Liver (tissue), 8 donors: ENCODE measurements at regions not wholly inside any gene's neighbourhood (a gene's known extent, or its start where the extent isn't known, plus 50 kb on each side); places are given as distances from the start of the nearest gene placed in this dataset.

Experiments used
- DNase-seq: peaks from one replicate; pipeline ENCODE4 v3.0.0-alpha.2; 2017; ENCODE audit warnings: low spot score
- H3K27ac ChIP-seq, 2 donors: one replicate each; pipeline ENCODE4 v1.7.0; 2013; ENCODE audit warnings: inconsistent platforms in 2 of 2, low read length in 2 of 2, control low read depth in 1 of 2, low read depth in 1 of 2, mild to moderate bottlenecking in 1 of 2
- H3K27me3 ChIP-seq, 4 donors: one replicate each; pipeline versions ENCODE4 v1.6.1 to v1.7.0; 2013; ENCODE audit warnings: low read length in 3 of 4, inconsistent platforms in 1 of 4, mild to moderate bottlenecking in 1 of 4, moderate library complexity in 1 of 4; ENCODE audit not compliant: control insufficient read depth in 4 of 4, insufficient read depth in 4 of 4
- H3K36me3 ChIP-seq, 4 donors: one replicate each; pipeline versions ENCODE4 v1.6.1 to v1.7.0; 2013; ENCODE audit warnings: low read length in 3 of 4, mild to moderate bottlenecking in 3 of 4, low read depth in 1 of 4, moderate library complexity in 1 of 4; ENCODE audit not compliant: control insufficient read depth in 4 of 4, insufficient read depth in 3 of 4
- H3K4me1 ChIP-seq, 4 donors: one replicate each; pipeline versions ENCODE4 v1.6.1 to v1.7.0; 2013; ENCODE audit warnings: low read length in 3 of 4, mild to moderate bottlenecking in 3 of 4, moderate library complexity in 1 of 4; ENCODE audit not compliant: control insufficient read depth in 4 of 4, insufficient read depth in 4 of 4
- H3K4me3 ChIP-seq, 3 donors: one replicate each; pipeline versions ENCODE4 v1.6.1 to v1.7.0; 2013; ENCODE audit warnings: low read length in 3 of 3, control low read depth in 1 of 3, low read depth in 1 of 3, mild to moderate bottlenecking in 1 of 3
- H3K9ac ChIP-seq, 2 donors: one replicate each; pipeline ENCODE4 v1.7.0; 2013; ENCODE audit warnings: low read length in 2 of 2, mild to moderate bottlenecking in 2 of 2, moderate library complexity in 2 of 2, control low read depth in 1 of 2, low read depth in 1 of 2
- H3K9me3 ChIP-seq, 4 donors: one replicate each; pipeline versions ENCODE4 v1.6.1 to v1.7.0; 2013; ENCODE audit warnings: low read length in 3 of 4; ENCODE audit not compliant: control insufficient read depth in 4 of 4
- ATF3 ChIP-seq: IDR thresholded peaks from 2 replicates; pipeline ENCODE4 v1.6.1; 2016; ENCODE audit warnings: antibody characterized with exemption
- CTCF ChIP-seq: fragments of 150-350 bp; IDR thresholded peaks from 2 replicates; pipeline ENCODE4 v1.5.1; 2017; ENCODE audit warnings: improper control_type of control experiment, low read depth, low read length; ENCODE audit not compliant: missing input control
- EGR1 ChIP-seq, 2 donors: IDR thresholded peaks; 2 replicates each; pipeline ENCODE4 v1.6.1; 2016 to 2018; ENCODE audit warnings: antibody characterized with exemption in 2 of 2, low read depth in 2 of 2
- FOXA1 ChIP-seq: IDR thresholded peaks from 2 replicates; pipeline ENCODE4 v1.6.1; 2016; ENCODE audit warnings: antibody characterized with exemption
- FOXA2 ChIP-seq: IDR thresholded peaks from 2 replicates; pipeline ENCODE4 v1.6.1; 2016; ENCODE audit warnings: antibody characterized with exemption
- GABPA ChIP-seq, 2 donors: IDR thresholded peaks in 1 of 2; conservative IDR thresholded peaks in 1 of 2; 2 replicates each; pipeline ENCODE4 v1.6.1; 2016; ENCODE audit warnings: antibody characterized with exemption in 2 of 2, mild to moderate bottlenecking in 1 of 2, moderate library complexity in 1 of 2
- HNF4A ChIP-seq, 2 donors: conservative IDR thresholded peaks; 2 replicates each; pipeline ENCODE4 v1.6.1; 2016; ENCODE audit warnings: antibody characterized with exemption in 2 of 2, mild to moderate bottlenecking in 2 of 2
- HNF4G ChIP-seq: IDR thresholded peaks from 2 replicates; pipeline ENCODE4 v1.6.1; 2016; ENCODE audit warnings: antibody characterized with exemption
- JUND ChIP-seq, 2 donors: IDR thresholded peaks; 2 replicates each; pipeline ENCODE4 v1.6.1; 2016; ENCODE audit warnings: antibody characterized with exemption in 2 of 2
- MAX ChIP-seq: IDR thresholded peaks from 2 replicates; pipeline ENCODE4 v1.6.1; 2016; ENCODE audit warnings: antibody characterized with exemption
- NR2F2 ChIP-seq: IDR thresholded peaks from 2 replicates; pipeline ENCODE4 v1.6.1; 2016; ENCODE audit warnings: antibody characterized with exemption
- RAD21 ChIP-seq, 2 donors: IDR thresholded peaks; 2 replicates each; pipeline ENCODE4 v1.6.1; 2016; ENCODE audit warnings: antibody characterized with exemption in 2 of 2, mild to moderate bottlenecking in 2 of 2
- REST ChIP-seq: IDR thresholded peaks from 2 replicates; pipeline ENCODE4 v1.6.1; 2016; ENCODE audit warnings: antibody characterized with exemption, mild to moderate bottlenecking
- RXRA ChIP-seq, 2 donors: IDR thresholded peaks; 2 replicates each; pipeline ENCODE4 v1.6.1; 2017 to 2018; ENCODE audit warnings: antibody characterized with exemption in 2 of 2, mild to moderate bottlenecking in 1 of 2
- SP1 ChIP-seq: IDR thresholded peaks from 2 replicates; pipeline ENCODE4 v1.6.1; 2018; ENCODE audit warnings: antibody characterized with exemption, mild to moderate bottlenecking
- TAF1 ChIP-seq: conservative IDR thresholded peaks from 2 replicates; pipeline ENCODE4 v1.6.1; 2016; ENCODE audit warnings: antibody characterized with exemption, mild to moderate bottlenecking
- YY1 ChIP-seq: IDR thresholded peaks from 2 replicates; pipeline ENCODE4 v1.6.1; 2016; ENCODE audit warnings: antibody characterized with exemption, mild to moderate bottlenecking
- ZBTB33 ChIP-seq: IDR thresholded peaks from 2 replicates; pipeline ENCODE4 v1.6.1; 2016; ENCODE audit warnings: antibody characterized with exemption
- WGBS: extraction: QIAGEN DNeasy Blood & Tissue Kit; methylation state at CpG from one replicate; pipeline ENCODE4 v1.1.7; 2013; 5-methylcytosine and 5-hydroxymethylcytosine counted together
- donor health status: healthy.
- donor health status: healthy.
- donor health status: healthy.
- donor health status: healthy.
- donor health status: healthy.

GRCh38 chr2:13822365-13822764, 810.2 kb upstream of the LRATD1 start:
- Histone ChIP-seq H3K9me3 (no peaks in the 10 kb centered on the region), H3K27me3 (no peaks in the 10 kb centered on the region), H3K4me3 (no peak overlapping the region), H3K4me1 (no peaks in the 10 kb centered on the region), H3K36me3 (no peaks in the 10 kb centered on the region), H3K27ac (no peak overlapping the region), H3K9ac (no peak overlapping the region)
- no peak for DNase-seq
- TF ChIP-seq NR2F2 (no peak), JUND (IDR thresholded peaks at IDR 0.05) (no peak), YY1 (no peak), HNF4A (conservative IDR thresholded peaks at IDR 0.05) (no peak), ZBTB33 (no peak), TAF1 (no peak), ATF3 (no peak), MAX (no peak), FOXA2 (no peak), SP1 (no peak), REST (no peak), RXRA (IDR thresholded peaks at IDR 0.05) (no peak), RAD21 (IDR thresholded peaks at IDR 0.05) (no peak), EGR1 (IDR thresholded peaks at IDR 0.05; ENCODE audit: low read depth in 2 of 2) (no peak), GABPA (IDR thresholded peaks at IDR 0.05 in 1 of 2, conservative IDR thresholded peaks at IDR 0.05 in 1 of 2) (no peak), CTCF (no peak), FOXA1 (no peak)
- WGBS, result 33% methylated on average over 2 of the region's 2 CpGs

- no peak overlapping the region for H3K27ac ChIP-seq
- H3K9me3 ChIP-seq, result no peaks in the 10 kb centered on the region
- TF ChIP-seq REST, result no peak
- no peak for TF ChIP-seq RAD21 (IDR thresholded peaks at IDR 0.05)
- no peak for TF ChIP-seq HNF4G
- no peak for TF ChIP-seq JUND (IDR thresholded peaks at IDR 0.05)
- no peak for TF ChIP-seq NR2F2
- TF ChIP-seq TAF1, result no peak
- no peak for TF ChIP-seq ATF3
- no peaks in the 10 kb centered on the region for H3K36me3 ChIP-seq
- H3K27me3 ChIP-seq, result no peaks in the 10 kb centered on the region
- 57% methylated on average over 5 of the region's 5 CpGs for WGBS
- H3K4me3 ChIP-seq, result no peak overlapping the region
- no peak for DNase-seq
- H3K9ac ChIP-seq, result no peak overlapping the region
- no peaks in the 10 kb centered on the region for H3K4me1 ChIP-seq
These were observed 806.1 kb upstream of the LRATD1 start for GRCh38 chr2:13826314-13826853.
